Ishikawa (cell line): ENCODE measurements at regions not wholly inside any gene's neighbourhood (a gene's known extent, or its start where the extent isn't known, plus 50 kb on each side); places are given as distances from the start of the nearest gene placed in this dataset.

Experiments used
- CREB1 ChIP-seq: IDR thresholded peaks from 2 replicates; pipeline ENCODE4 v1.6.1; 2012; ENCODE audit warnings: low read depth
- FOXM1 ChIP-seq: IDR thresholded peaks from 2 replicates; pipeline ENCODE4 v1.6.1; 2012; ENCODE audit warnings: low read depth, borderline replicate concordance
- RAD21 ChIP-seq: IDR thresholded peaks from 2 replicates; pipeline ENCODE4 v1.6.1; 2012; ENCODE audit warnings: low read depth
- TF ChIP-seq, protein P1 (sequence below): IDR thresholded peaks from 2 replicates; pipeline ENCODE4 v1.6.1; 2012

DNA sequence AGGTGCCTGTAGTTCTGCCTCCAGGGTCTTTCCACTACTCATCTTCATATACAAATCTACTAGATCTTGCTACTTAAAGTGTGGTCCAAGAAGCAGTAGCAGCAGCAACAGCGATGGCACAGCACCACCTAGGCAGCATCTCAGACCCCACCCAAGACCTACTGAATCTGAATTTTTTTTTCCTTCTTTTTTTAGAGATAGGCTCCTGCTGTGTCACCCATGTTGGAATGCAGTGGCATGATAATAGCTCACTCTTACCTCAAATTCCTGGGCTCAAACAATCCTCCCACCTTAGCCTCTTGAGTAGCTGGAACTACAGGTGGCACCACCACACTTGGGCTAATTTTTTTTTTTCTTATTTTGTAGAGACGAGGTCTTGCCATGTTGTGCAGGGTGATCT is 346.7 kb upstream of the TGFBR2 start:
- TF ChIP-seq RAD21 (no peak), FOXM1 (no peak), CREB1 (no peak)
- TF ChIP-seq, protein P1, sequence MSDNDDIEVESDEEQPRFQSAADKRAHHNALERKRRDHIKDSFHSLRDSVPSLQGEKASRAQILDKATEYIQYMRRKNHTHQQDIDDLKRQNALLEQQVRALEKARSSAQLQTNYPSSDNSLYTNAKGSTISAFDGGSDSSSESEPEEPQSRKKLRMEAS = no peak
